Naive thymus-derived CD4-positive, alpha-beta T cell (primary cell): ENCODE measurements at regions not wholly inside any gene's neighbourhood (a gene's known extent, or its start where the extent isn't known, plus 50 kb on each side); places are given as distances from the start of the nearest gene placed in this dataset.

Experiments used
- ATAC-seq: fragments of 150-1000 bp; cut with Tn5 transposase; 2 replicates; pipeline ENCODE4 v1.10.0; 2021; ENCODE audit warnings: mild to moderate bottlenecking, moderate library complexity
- CTCF ChIA-PET: fragments of 350-600 bp; sonication (Branson Sonifier 250); formaldehyde crosslinking; loops from one replicate; lab custom pipeline; 2021; ENCODE audit warnings: antibody characterized with exemption; lab: Charles Lee
- POLR2A ChIA-PET: fragments of 350-600 bp; sonication (Branson Sonifier 250); formaldehyde crosslinking; loops from one replicate; lab custom pipeline; 2021; ENCODE audit warnings: antibody characterized with exemption, inconsistent platforms; lab: Charles Lee
- DNase-seq, 9 donors: peaks; one replicate each; pipeline versions ENCODE4 v3.0.0 to v3.0.0-alpha.2; 2020 to 2022; ENCODE audit warnings: mixed read lengths in 1 of 9
- H3K27ac ChIP-seq: one replicate; pipeline ENCODE4 v1.7.0; 2013; ENCODE audit warnings: mild to moderate bottlenecking, low read depth, low read length, moderate library complexity
- H3K27me3 ChIP-seq, 2 donors: one replicate each; pipeline ENCODE4 v1.7.0; 2013; ENCODE audit warnings: low read length in 2 of 2, mild to moderate bottlenecking in 2 of 2, moderate library complexity in 2 of 2; ENCODE audit not compliant: control insufficient read depth in 2 of 2, insufficient read depth in 2 of 2
- H3K36me3 ChIP-seq, 3 experiments: 1 replicate in 2 of 3; 2 replicates in 1 of 3; pipeline ENCODE4 v1.7.0; 2013; ENCODE audit warnings: low read length in 3 of 3, mild to moderate bottlenecking in 3 of 3, moderate library complexity in 1 of 3; ENCODE audit not compliant: insufficient read depth in 3 of 3, control insufficient read depth in 2 of 3
- H3K4me1 ChIP-seq, 2 donors: one replicate each; pipeline ENCODE4 v1.7.0; 2013; ENCODE audit warnings: low read length in 2 of 2, mild to moderate bottlenecking in 2 of 2, moderate library complexity in 1 of 2; ENCODE audit not compliant: control insufficient read depth in 2 of 2, insufficient read depth in 2 of 2
- H3K4me3 ChIP-seq: 2 replicates; pipeline ENCODE4 v1.7.0; 2013; ENCODE audit warnings: mild to moderate bottlenecking, low read length
- H3K9me3 ChIP-seq, 3 experiments: 1 replicate in 2 of 3; 2 replicates in 1 of 3; pipeline ENCODE4 v1.7.0; 2013; ENCODE audit warnings: low read length in 3 of 3; ENCODE audit not compliant: control insufficient read depth in 2 of 3
- H3K27ac Mint-ChIP-seq, 9 donors: one replicate each; pipeline ENCODE4 v1.8.0; 2020 to 2022; ENCODE audit warnings: mixed read lengths in 9 of 9, mild to moderate bottlenecking in 8 of 9, moderate library complexity in 5 of 9, inconsistent platforms in 2 of 9
- H3K27me3 Mint-ChIP-seq, 5 donors: one replicate each; pipeline ENCODE4 v1.8.0; 2021 to 2022; ENCODE audit warnings: mixed read lengths in 5 of 5, mild to moderate bottlenecking in 1 of 5
- H3K36me3 Mint-ChIP-seq, 5 donors: one replicate each; pipeline ENCODE4 v1.8.0; 2020 to 2022; ENCODE audit warnings: mixed read lengths in 5 of 5, mild to moderate bottlenecking in 3 of 5, inconsistent platforms in 1 of 5
- H3K4me1 Mint-ChIP-seq, 7 donors: one replicate each; pipeline ENCODE4 v1.8.0; 2020 to 2022; ENCODE audit warnings: mixed read lengths in 7 of 7, mild to moderate bottlenecking in 3 of 7, inconsistent platforms in 1 of 7
- H3K4me3 Mint-ChIP-seq, 10 donors: one replicate each; pipeline ENCODE4 v1.8.0; 2020 to 2022; ENCODE audit warnings: mild to moderate bottlenecking in 10 of 10, mixed read lengths in 10 of 10, moderate library complexity in 6 of 10, inconsistent platforms in 2 of 10
- H3K9me3 Mint-ChIP-seq, 11 donors: one replicate each; pipeline ENCODE4 v1.8.0; 2020 to 2022; ENCODE audit warnings: mixed read lengths in 11 of 11, mild to moderate bottlenecking in 4 of 11, inconsistent platforms in 1 of 11, moderate library complexity in 1 of 11
- intact Hi-C, 2 donors: fragments of 100-400 bp; cut with micrococcal nuclease; formaldehyde crosslinking; loops; one replicate each; pipeline ENCODE4 v1.15.1; 2023

DNA sequence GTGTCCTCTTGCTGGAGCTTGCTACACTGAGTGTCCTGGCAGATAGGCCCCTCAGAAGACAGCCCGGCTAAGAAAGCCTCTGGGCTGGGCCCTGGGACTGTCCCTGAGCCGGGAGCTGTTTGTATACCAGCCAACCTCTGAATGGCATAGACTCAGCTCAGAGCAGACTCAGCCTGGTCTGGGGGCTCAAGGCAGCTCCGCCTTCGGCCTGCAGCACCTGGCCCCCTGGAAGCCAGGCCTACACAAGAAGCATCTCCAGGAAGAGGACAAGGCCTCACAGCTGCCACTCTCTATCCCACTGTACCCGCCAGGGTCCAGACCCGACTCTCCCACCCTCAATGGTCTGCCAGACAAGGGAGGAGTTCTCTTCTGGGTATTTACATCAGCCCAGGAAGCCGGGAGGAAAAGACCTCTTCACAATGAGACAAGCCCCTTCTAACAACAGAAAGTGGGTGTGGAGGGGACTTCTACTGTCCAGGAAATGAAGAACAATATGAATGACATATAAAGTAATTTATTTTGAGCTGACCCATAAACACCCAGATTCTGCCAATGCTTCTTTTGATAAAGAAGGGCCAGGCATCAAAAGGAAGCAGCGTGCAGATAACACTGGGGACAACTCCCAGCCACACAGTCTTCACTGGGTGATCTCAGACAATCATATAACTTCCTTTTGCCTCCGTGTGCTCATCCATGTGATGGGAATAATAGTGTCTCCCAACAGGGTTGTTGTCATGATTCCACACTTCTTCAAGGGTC lies 110.2 kb downstream of the TPRA1 start:
- Histone ChIP-seq H3K4me1 (no peaks in the 10 kb centered on the region), H3K27me3 (no peaks in the 10 kb centered on the region), H3K36me3 (no peaks in the 10 kb centered on the region), H3K9me3 (no peaks in the 10 kb centered on the region), H3K4me3 (no peak overlapping the region), H3K27ac (no peak overlapping the region)
- H3K36me3 Mint-ChIP-seq: no peaks in the 10 kb centered on the region
- intact Hi-C loops: no loop called here
- H3K4me1 Mint-ChIP-seq: peaks cover 0 to 23% (median 0%) of the 10 kb centered on the region in 7 donors
- ChIA-PET CTCF (no interaction called here), POLR2A (no interaction called here)
- no peak for ATAC-seq
- peaks cover 9 to 28% (median 10%) of the 10 kb centered on the region in 5 donors for H3K27me3 Mint-ChIP-seq
- DNase-seq: peak in 1 of 9 donors; percentile 7
- no peak overlapping the region for H3K4me3 Mint-ChIP-seq
- H3K9me3 Mint-ChIP-seq: no peaks in the 10 kb centered on the region
- H3K27ac Mint-ChIP-seq: no peak overlapping the region

DNA sequence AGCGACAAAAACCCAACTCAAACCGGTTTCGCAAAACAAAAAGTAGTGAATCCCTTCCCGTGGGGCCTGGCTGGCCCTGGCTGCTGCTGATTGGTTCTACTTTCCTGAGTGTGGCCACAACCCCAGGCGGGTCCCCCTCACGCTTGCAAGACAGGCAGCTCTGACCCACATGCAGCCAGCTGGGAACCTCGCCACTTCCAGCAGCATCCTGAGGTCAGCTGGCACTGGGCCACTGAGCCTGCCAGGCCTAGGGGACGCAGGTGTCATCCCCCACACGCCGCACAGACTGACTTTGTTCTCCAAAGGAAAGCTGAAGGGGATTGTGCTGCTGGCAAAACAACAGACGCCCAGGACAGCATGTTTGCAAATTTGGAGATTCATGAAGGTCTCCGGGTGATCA lies 111.1 kb downstream of the TPRA1 start:
- no peak for ATAC-seq
- H3K4me3 Mint-ChIP-seq: no peak overlapping the region
- no peaks in the 10 kb centered on the region for H3K36me3 Mint-ChIP-seq
- ChIA-PET CTCF (no interaction called here), POLR2A (no interaction called here)
- Histone ChIP-seq H3K4me1 (no peaks in the 10 kb centered on the region), H3K27ac (no peak overlapping the region), H3K27me3 (no peaks in the 10 kb centered on the region), H3K4me3 (no peak overlapping the region), H3K36me3 (no peaks in the 10 kb centered on the region), H3K9me3 (no peaks in the 10 kb centered on the region)
- DNase-seq: peak in 1 of 9 donors; percentile 1
- H3K9me3 Mint-ChIP-seq: no peaks in the 10 kb centered on the region
- intact Hi-C loops: no loop called here
- peaks cover 5 to 24% (median 11%) of the 10 kb centered on the region in 5 donors for H3K27me3 Mint-ChIP-seq
- H3K4me1 Mint-ChIP-seq: peaks cover 0 to 15% (median 0%) of the 10 kb centered on the region in 7 donors
- no peak overlapping the region for H3K27ac Mint-ChIP-seq

DNA sequence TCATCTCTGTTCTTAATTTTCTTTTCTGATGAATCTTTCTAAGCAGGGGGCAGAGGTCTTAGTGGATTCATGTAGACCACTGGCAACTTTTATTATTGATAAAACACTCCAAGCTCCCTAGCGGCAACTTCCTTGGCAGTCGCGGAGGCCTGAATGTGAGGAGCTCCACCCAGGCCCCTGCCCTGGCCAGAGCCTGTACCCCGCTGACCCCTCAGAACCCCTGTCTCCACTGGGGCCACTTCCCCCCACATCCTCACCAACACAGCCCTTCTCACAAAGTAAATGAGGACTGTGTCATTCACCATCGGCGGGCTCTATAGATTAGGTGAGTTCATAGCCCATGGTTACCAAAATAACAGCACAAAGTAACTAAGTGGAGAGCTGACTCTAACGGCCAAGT lies 111.6 kb downstream of the TPRA1 start:
- ATAC-seq: no peak
- Histone ChIP-seq H3K4me3 (no peak overlapping the region), H3K27ac (no peak overlapping the region), H3K27me3 (no peaks in the 10 kb centered on the region), H3K4me1 (no peaks in the 10 kb centered on the region), H3K36me3 (no peaks in the 10 kb centered on the region), H3K9me3 (no peaks in the 10 kb centered on the region)
- CTCF ChIA-PET: no interaction called here
- Mint-ChIP-seq H3K4me3 (no peak overlapping the region), H3K27ac (no peak overlapping the region), H3K4me1 (peaks cover 0 to 11% (median 0%) of the 10 kb centered on the region in 7 donors), H3K27me3 (peaks cover 5 to 25% (median 14%) of the 10 kb centered on the region in 5 donors), H3K9me3 (no peaks in the 10 kb centered on the region), H3K36me3 (no peaks in the 10 kb centered on the region)
- POLR2A ChIA-PET: no interaction called here
- DNase-seq: no peak
- intact Hi-C loops: no loop called here

DNA sequence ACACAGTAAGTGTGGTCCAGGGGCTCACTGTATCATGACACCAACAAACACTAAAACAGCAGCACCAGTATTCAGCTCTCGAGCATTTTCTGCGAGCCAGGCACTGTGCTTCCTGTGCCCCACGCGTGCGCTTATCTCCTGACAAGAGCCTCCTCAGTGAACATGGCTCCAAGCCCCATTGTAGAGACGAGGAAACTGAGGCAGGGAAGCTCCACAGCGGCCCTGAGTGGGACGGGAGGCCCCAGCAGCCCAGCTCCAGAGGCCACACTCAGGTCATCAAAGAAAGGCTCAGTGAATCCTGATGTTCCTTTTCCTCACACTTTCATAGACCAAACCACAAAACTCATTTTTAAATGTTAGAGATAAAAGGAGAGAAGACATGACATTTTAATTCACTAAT lies 113.1 kb downstream of the TPRA1 start:
- Histone ChIP-seq H3K4me3 (no peak overlapping the region), H3K36me3 (no peaks in the 10 kb centered on the region), H3K9me3 (no peaks in the 10 kb centered on the region), H3K4me1 (no peaks in the 10 kb centered on the region), H3K27me3 (no peaks in the 10 kb centered on the region), H3K27ac (no peak overlapping the region)
- DNase-seq (peak in 1 of 9 donors; percentile 4), ATAC-seq (no peak)
- ChIA-PET POLR2A (no interaction called here), CTCF (no interaction called here)
- Mint-ChIP-seq H3K4me3 (no peak overlapping the region), H3K27me3 (peaks cover 0 to 13% (median 9%) of the 10 kb centered on the region in 5 donors), H3K27ac (no peak overlapping the region), H3K9me3 (no peaks in the 10 kb centered on the region), H3K4me1 (no peaks in the 10 kb centered on the region), H3K36me3 (no peaks in the 10 kb centered on the region)
- intact Hi-C loops: no loop called here

DNA sequence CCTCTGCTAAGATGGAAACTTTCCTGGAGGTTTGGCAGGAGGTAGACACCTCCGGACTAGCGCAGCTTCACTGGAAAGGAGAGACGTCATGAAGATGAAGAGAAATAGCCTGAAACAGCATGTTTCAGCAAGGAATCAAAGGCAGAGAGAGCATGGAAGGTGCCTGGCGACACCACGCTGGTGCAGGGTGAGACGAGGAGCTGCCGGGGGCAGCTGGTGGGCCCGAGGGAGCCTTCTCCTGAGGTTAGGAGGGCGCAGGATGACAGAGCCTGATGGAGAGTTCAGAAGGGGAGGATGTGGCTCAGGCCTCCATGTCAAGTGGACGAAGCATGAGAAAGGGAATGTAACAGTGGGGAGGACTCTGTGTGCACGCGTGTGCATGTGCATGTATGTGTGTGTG lies 113.6 kb downstream of the TPRA1 start:
- Histone ChIP-seq H3K9me3 (no peaks in the 10 kb centered on the region), H3K27me3 (no peaks in the 10 kb centered on the region), H3K36me3 (no peaks in the 10 kb centered on the region), H3K27ac (no peak overlapping the region), H3K4me3 (no peak overlapping the region), H3K4me1 (no peaks in the 10 kb centered on the region)
- H3K4me1 Mint-ChIP-seq: no peaks in the 10 kb centered on the region
- no peaks in the 10 kb centered on the region for H3K9me3 Mint-ChIP-seq
- CTCF ChIA-PET: no interaction called here
- DNase-seq: peak in 1 of 9 donors; percentile 0
- POLR2A ChIA-PET: no interaction called here
- intact Hi-C loops: no loop called here
- peaks cover 0 to 13% (median 9%) of the 10 kb centered on the region in 5 donors for H3K27me3 Mint-ChIP-seq
- no peak overlapping the region for H3K27ac Mint-ChIP-seq
- no peak overlapping the region for H3K4me3 Mint-ChIP-seq
- ATAC-seq: no peak
- H3K36me3 Mint-ChIP-seq: no peaks in the 10 kb centered on the region

DNA sequence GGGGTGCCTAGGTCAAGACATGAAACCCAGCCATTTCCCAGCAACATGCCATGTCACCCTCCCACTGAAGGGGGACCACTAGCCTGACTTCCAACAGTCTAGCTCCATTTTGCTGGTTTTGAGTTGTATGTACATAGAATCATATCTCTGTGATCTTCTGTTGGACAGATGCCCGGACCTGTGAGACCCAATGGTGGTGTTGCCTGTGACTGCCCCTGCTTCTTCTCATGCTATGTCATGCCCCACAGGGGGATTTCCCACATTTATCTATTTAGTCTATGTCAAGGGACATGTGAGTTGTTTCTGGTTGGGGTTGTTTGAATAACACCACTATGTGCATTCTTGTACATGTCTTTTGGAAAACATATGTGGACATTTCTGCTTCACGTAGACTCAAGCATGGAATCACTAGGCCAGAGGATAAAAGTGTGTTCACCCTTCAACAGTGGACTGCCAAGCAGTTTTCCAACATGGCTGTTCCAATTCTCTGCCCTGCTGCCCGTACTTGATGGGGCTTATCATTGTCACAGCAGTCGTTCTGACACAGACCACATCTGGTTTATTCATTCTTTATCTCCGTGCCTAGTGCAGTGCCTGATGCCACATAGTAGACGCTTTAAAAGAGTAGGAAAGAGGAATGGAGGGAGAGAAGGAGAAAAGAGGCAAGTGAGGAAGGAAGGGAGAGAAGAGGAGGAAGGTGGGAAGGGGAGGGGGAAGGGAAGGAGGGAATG lies 114.4 kb downstream of the TPRA1 start:
- Histone ChIP-seq H3K4me3 (no peak overlapping the region), H3K27me3 (no peaks in the 10 kb centered on the region), H3K36me3 (no peaks in the 10 kb centered on the region), H3K27ac (no peak overlapping the region), H3K9me3 (no peaks in the 10 kb centered on the region), H3K4me1 (no peaks in the 10 kb centered on the region)
- DNase-seq (no peak), ATAC-seq (no peak)
- intact Hi-C loops: no loop called here
- Mint-ChIP-seq H3K36me3 (no peaks in the 10 kb centered on the region), H3K27ac (no peak overlapping the region), H3K4me3 (no peak overlapping the region), H3K4me1 (no peaks in the 10 kb centered on the region), H3K9me3 (no peaks in the 10 kb centered on the region), H3K27me3 (peaks cover 0 to 13% (median 9%) of the 10 kb centered on the region in 5 donors)
- CTCF ChIA-PET: no interaction called here
- POLR2A ChIA-PET: no interaction called here
